ENCODE measurements at regions not wholly inside any gene's neighbourhood (a gene's known extent, or its start where the extent isn't known, plus 50 kb on each side); places are given as distances from the start of the nearest gene placed in this dataset.

DNA sequence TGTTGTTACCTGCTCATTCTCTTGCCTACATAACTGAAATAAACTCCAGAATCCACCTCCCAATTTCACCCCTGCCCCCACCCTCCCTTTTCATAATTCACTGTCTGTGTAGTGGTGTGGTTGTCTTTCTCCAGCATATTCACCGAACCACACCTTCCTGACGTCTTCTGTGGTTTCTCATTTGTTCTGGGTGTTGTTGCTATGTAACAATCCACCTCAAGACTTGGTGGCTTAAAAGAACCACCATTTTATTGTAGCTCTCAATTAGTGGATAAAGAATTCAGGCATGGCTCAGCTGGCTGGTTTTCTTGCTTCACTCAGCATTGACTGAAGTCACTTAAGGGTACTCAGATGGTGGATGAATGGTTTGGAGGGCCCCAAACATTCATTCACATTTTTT lies 229.8 kb downstream of the MAF start:
- Histone ChIP-seq H3K9me3 (ENCODE audit: insufficient read depth, low read depth, low read length) (no peaks in the 10 kb centered on the region), H3K79me2 (ENCODE audit: control insufficient read depth, insufficient read depth, low read length, poor library complexity) (no peaks in the 10 kb centered on the region), H3K4me1 (ENCODE audit: control insufficient read depth in 1 of 2, insufficient read depth in 2 of 2, low read length in 2 of 2) (no peaks in the 10 kb centered on the region), H4K8ac (ENCODE audit: low read depth, low read length) (no peak overlapping the region), H4K12ac (ENCODE audit: low read depth, low read length) (no peak overlapping the region), H3K36me3 (ENCODE audit: control insufficient read depth in 1 of 2, insufficient read depth in 2 of 2, low read length in 2 of 2) (no peaks in the 10 kb centered on the region), H3K4me2 (ENCODE audit: low read length) (no peak overlapping the region), H3K79me1 (ENCODE audit: low read length) (no peaks in the 10 kb centered on the region), H4K91ac (ENCODE audit: low read depth, low read length) (no peak overlapping the region), H3K27ac (ENCODE audit: low read depth, low read length) (no peak overlapping the region), H3K4ac (ENCODE audit: low read depth, low read length) (no peak overlapping the region), H3K18ac (ENCODE audit: low read length) (no peak overlapping the region), H3K27me3 (ENCODE audit: insufficient read depth, low read length) (no peaks in the 10 kb centered on the region), H3K23ac (ENCODE audit: low read length) (no peak overlapping the region), H2BK12ac (ENCODE audit: low read length) (no peak overlapping the region), H3K9ac (ENCODE audit: low read length) (no peak overlapping the region), H3K4me3 (ENCODE audit: low read depth, low read length) (no peak overlapping the region), H3K14ac (ENCODE audit: low read length) (no peak overlapping the region), H2BK120ac (ENCODE audit: insufficient read depth, low read length, poor library complexity) (no peak overlapping the region), H2BK5ac (ENCODE audit: low read depth, low read length, poor library complexity) (no peak overlapping the region), H2AFZ (ENCODE audit: insufficient read depth, low read length, poor library complexity) (no peak overlapping the region), H2AK5ac (ENCODE audit: low read length) (no peak overlapping the region)
- DNase-seq, result no peak
- no CpG with 5 or more reads among the region's 2 CpGs for WGBS (ENCODE audit: extremely low coverage, insufficient coverage, insufficient read length)

DNA sequence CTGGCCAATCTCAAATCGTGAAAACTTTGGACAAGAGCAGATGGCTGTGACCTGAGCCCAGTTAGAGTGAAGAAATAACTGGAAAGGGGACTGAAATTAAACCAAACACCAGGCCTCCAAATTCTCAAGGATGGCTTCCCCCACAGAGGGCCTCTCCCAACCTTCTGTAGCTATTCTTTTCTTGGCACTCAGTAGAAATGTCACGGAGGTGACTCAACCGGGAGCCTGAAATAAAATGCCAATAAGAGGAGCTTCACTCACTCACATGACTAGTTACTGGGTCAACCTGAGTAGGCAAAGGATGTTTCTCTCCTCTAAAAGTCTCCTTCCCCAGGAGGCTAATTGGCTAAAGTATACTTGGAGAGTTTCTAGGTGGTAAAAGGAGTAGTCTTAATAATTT lies 230.7 kb downstream of the MAF start:
- no peak for DNase-seq
- Histone ChIP-seq H3K18ac (ENCODE audit: low read length) (no peak overlapping the region), H2BK12ac (ENCODE audit: low read length) (no peak overlapping the region), H3K27me3 (ENCODE audit: insufficient read depth, low read length) (no peaks in the 10 kb centered on the region), H4K91ac (ENCODE audit: low read depth, low read length) (no peak overlapping the region), H3K9ac (ENCODE audit: low read length) (no peak overlapping the region), H3K79me2 (ENCODE audit: control insufficient read depth, insufficient read depth, low read length, poor library complexity) (no peaks in the 10 kb centered on the region), H3K9me3 (ENCODE audit: insufficient read depth, low read depth, low read length) (no peaks in the 10 kb centered on the region), H3K4me2 (ENCODE audit: low read length) (no peak overlapping the region), H3K79me1 (ENCODE audit: low read length) (no peaks in the 10 kb centered on the region), H4K12ac (ENCODE audit: low read depth, low read length) (no peak overlapping the region), H3K4me1 (ENCODE audit: control insufficient read depth in 1 of 2, insufficient read depth in 2 of 2, low read length in 2 of 2) (no peaks in the 10 kb centered on the region), H4K8ac (ENCODE audit: low read depth, low read length) (no peak overlapping the region), H2AK5ac (ENCODE audit: low read length) (no peak overlapping the region), H2BK5ac (ENCODE audit: low read depth, low read length, poor library complexity) (no peak overlapping the region), H3K23ac (ENCODE audit: low read length) (no peak overlapping the region), H2AFZ (ENCODE audit: insufficient read depth, low read length, poor library complexity) (no peak overlapping the region), H2BK120ac (ENCODE audit: insufficient read depth, low read length, poor library complexity) (no peak overlapping the region), H3K4ac (ENCODE audit: low read depth, low read length) (no peak overlapping the region), H3K36me3 (ENCODE audit: control insufficient read depth in 1 of 2, insufficient read depth in 2 of 2, low read length in 2 of 2) (no peaks in the 10 kb centered on the region), H3K14ac (ENCODE audit: low read length) (no peak overlapping the region), H3K27ac (ENCODE audit: low read depth, low read length) (no peak overlapping the region), H3K4me3 (ENCODE audit: low read depth, low read length) (no peak overlapping the region)
- no CpG with 5 or more reads among the region's 3 CpGs for WGBS (ENCODE audit: extremely low coverage, insufficient coverage, insufficient read length)

DNA sequence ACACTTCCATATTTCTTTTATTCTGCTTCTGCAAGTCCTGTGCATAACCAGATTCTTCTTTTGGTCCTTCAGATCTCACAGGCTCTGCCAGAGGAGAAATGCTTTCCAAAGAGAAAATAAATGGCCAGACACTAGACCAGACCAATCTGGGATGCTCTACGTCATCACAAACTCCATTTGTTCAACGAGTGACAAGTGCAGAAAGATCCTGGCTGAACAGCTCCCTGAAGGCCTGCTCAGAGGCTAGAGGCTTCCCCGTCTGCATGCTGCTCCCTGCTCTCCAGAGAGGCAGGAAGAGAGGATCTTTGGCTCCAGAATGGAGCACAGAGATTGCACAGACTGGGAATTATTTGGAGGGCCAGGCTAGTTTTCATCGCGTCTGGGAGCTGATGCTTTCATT lies 232.7 kb downstream of the MAF start:
- Histone ChIP-seq H4K8ac (ENCODE audit: low read depth, low read length) (no peak overlapping the region), H3K4me1 (ENCODE audit: control insufficient read depth in 1 of 2, insufficient read depth in 2 of 2, low read length in 2 of 2) (no peaks in the 10 kb centered on the region), H3K4me3 (ENCODE audit: low read depth, low read length) (no peak overlapping the region), H2AK5ac (ENCODE audit: low read length) (no peak overlapping the region), H4K91ac (ENCODE audit: low read depth, low read length) (no peak overlapping the region), H4K12ac (ENCODE audit: low read depth, low read length) (no peak overlapping the region), H3K79me2 (ENCODE audit: control insufficient read depth, insufficient read depth, low read length, poor library complexity) (no peaks in the 10 kb centered on the region), H3K14ac (ENCODE audit: low read length) (no peak overlapping the region), H3K27ac (ENCODE audit: low read depth, low read length) (no peak overlapping the region), H2BK5ac (ENCODE audit: low read depth, low read length, poor library complexity) (no peak overlapping the region), H3K79me1 (ENCODE audit: low read length) (no peaks in the 10 kb centered on the region), H2BK12ac (ENCODE audit: low read length) (no peak overlapping the region), H3K4ac (ENCODE audit: low read depth, low read length) (no peak overlapping the region), H3K36me3 (ENCODE audit: control insufficient read depth in 1 of 2, insufficient read depth in 2 of 2, low read length in 2 of 2) (no peaks in the 10 kb centered on the region), H2BK120ac (ENCODE audit: insufficient read depth, low read length, poor library complexity) (no peak overlapping the region), H3K9ac (ENCODE audit: low read length) (no peak overlapping the region), H3K23ac (ENCODE audit: low read length) (no peak overlapping the region), H3K18ac (ENCODE audit: low read length) (no peak overlapping the region), H3K4me2 (ENCODE audit: low read length) (no peak overlapping the region), H3K27me3 (ENCODE audit: insufficient read depth, low read length) (no peaks in the 10 kb centered on the region), H3K9me3 (ENCODE audit: insufficient read depth, low read depth, low read length) (no peaks in the 10 kb centered on the region), H2AFZ (ENCODE audit: insufficient read depth, low read length, poor library complexity) (no peak overlapping the region)
- no peak for DNase-seq
- WGBS (ENCODE audit: extremely low coverage, insufficient coverage, insufficient read length), result no CpG with 5 or more reads among the region's 5 CpGs

DNA sequence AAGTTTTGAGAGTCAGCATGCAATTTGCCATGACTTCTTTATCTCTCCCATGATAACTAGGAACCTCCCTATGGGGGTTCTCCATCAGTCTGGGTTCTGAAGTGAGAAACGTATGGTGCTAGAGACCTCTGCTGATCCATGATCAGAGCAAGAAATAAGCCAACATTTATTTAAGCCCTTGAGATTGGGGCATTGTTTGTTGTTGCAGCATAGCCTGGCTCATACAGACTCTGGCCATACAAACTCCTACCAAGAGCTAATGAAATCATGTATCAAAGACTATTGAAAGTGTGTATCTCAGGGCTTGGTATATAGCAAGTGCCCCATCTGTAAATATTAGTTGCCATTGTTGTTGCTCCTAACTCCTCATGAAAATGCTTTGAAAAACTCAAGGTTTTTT lies 233.9 kb downstream of the MAF start:
- Histone ChIP-seq H3K79me2 (ENCODE audit: control insufficient read depth, insufficient read depth, low read length, poor library complexity) (no peaks in the 10 kb centered on the region), H3K23ac (ENCODE audit: low read length) (no peak overlapping the region), H3K4me2 (ENCODE audit: low read length) (no peak overlapping the region), H3K79me1 (ENCODE audit: low read length) (no peaks in the 10 kb centered on the region), H2AFZ (ENCODE audit: insufficient read depth, low read length, poor library complexity) (no peak overlapping the region), H3K27ac (ENCODE audit: low read depth, low read length) (no peak overlapping the region), H3K4me1 (ENCODE audit: control insufficient read depth in 1 of 2, insufficient read depth in 2 of 2, low read length in 2 of 2) (no peaks in the 10 kb centered on the region), H2BK120ac (ENCODE audit: insufficient read depth, low read length, poor library complexity) (no peak overlapping the region), H3K18ac (ENCODE audit: low read length) (no peak overlapping the region), H4K91ac (ENCODE audit: low read depth, low read length) (no peak overlapping the region), H3K36me3 (ENCODE audit: control insufficient read depth in 1 of 2, insufficient read depth in 2 of 2, low read length in 2 of 2) (no peaks in the 10 kb centered on the region), H3K9ac (ENCODE audit: low read length) (no peak overlapping the region), H3K14ac (ENCODE audit: low read length) (no peak overlapping the region), H2BK12ac (ENCODE audit: low read length) (no peak overlapping the region), H3K4ac (ENCODE audit: low read depth, low read length) (no peak overlapping the region), H2BK5ac (ENCODE audit: low read depth, low read length, poor library complexity) (no peak overlapping the region), H3K27me3 (ENCODE audit: insufficient read depth, low read length) (no peaks in the 10 kb centered on the region), H4K8ac (ENCODE audit: low read depth, low read length) (no peak overlapping the region), H2AK5ac (ENCODE audit: low read length) (no peak overlapping the region), H3K9me3 (ENCODE audit: insufficient read depth, low read depth, low read length) (no peaks in the 10 kb centered on the region), H3K4me3 (ENCODE audit: low read depth, low read length) (no peak overlapping the region), H4K12ac (ENCODE audit: low read depth, low read length) (no peak overlapping the region)
- no CpG with 5 or more reads among the region's 1 CpG for WGBS (ENCODE audit: extremely low coverage, insufficient coverage, insufficient read length)
- DNase-seq, result no peak

Data from trophoblast cell (in vitro differentiated cells and primary cell).